H1 (cell line): ENCODE measurements at regions not wholly inside any gene's neighbourhood (a gene's known extent, or its start where the extent isn't known, plus 50 kb on each side); places are given as distances from the start of the nearest gene placed in this dataset.

Source experiments
- CTCF ChIA-PET: fragments of 300-600 bp; sonication (Branson Sonifier 250); formaldehyde crosslinking; loops from one replicate; lab custom pipeline; 2021; ENCODE audit not compliant: partially characterized antibody; lab: Charles Lee
- POLR2A ChIA-PET: fragments of 300-600 bp; sonication (Branson Sonifier 250); formaldehyde crosslinking; loops from one replicate; lab custom pipeline; 2021; ENCODE audit warnings: inconsistent platforms; ENCODE audit not compliant: partially characterized antibody; lab: Charles Lee
- DNase-seq, 2 experiments: peaks; one replicate each; pipeline versions ENCODE4 v3.0.0 to v3.0.0-alpha.2; 2010 to 2022; ENCODE audit warnings: low spot score in 2 of 2, low read depth in 1 of 2, mixed read lengths in 1 of 2
- FAIRE-seq: peaks from 2 replicates; lab custom pipeline; 2011; peaks lifted over from hg19 to GRCh38; lab: Jason Lieb, UNC
- H2AFZ ChIP-seq: 2 replicates; pipeline ENCODE4 v1.8.1; 2012; ENCODE audit warnings: low read length, inconsistent platforms
- H2AK5ac ChIP-seq: 2 replicates; pipeline ENCODE4 v1.6.1; 2013; ENCODE audit warnings: low read depth, low read length
- H2BK120ac ChIP-seq: replicated peaks from 2 replicates; pipeline ENCODE3; 2013; ENCODE audit warnings: low read depth, low read length, inconsistent platforms
- H2BK12ac ChIP-seq: 2 replicates; pipeline ENCODE4 v1.6.1; 2013; ENCODE audit warnings: low read depth, low read length
- H2BK15ac ChIP-seq: 2 replicates; pipeline ENCODE4 v1.6.1; 2013; ENCODE audit warnings: low read length
- H2BK20ac ChIP-seq: 2 replicates; pipeline ENCODE4 v1.6.1; 2013; ENCODE audit warnings: low read length
- H2BK5ac ChIP-seq: 2 replicates; pipeline ENCODE4 v1.6.1; 2013; ENCODE audit warnings: low read depth, low read length
- H3K14ac ChIP-seq: 2 replicates; pipeline ENCODE4 v1.6.1; 2013; ENCODE audit warnings: inconsistent platforms; ENCODE audit not compliant: insufficient read length
- H3K18ac ChIP-seq: 2 replicates; pipeline ENCODE4 v1.6.1; 2013; ENCODE audit warnings: low read length; ENCODE audit errors: extremely low read depth
- H3K23ac ChIP-seq: 2 replicates; pipeline ENCODE4 v1.6.1; 2013; ENCODE audit warnings: inconsistent platforms; ENCODE audit not compliant: insufficient read length
- H3K23me2 ChIP-seq: 2 replicates; pipeline ENCODE4 v1.6.1; 2013; ENCODE audit warnings: low read depth, low read length
- H3K27ac ChIP-seq: 2 replicates; pipeline ENCODE4 v1.6.1; 2011; ENCODE audit warnings: low read depth, low read length, inconsistent platforms
- H3K27me3 ChIP-seq, 4 experiments: replicated peaks in 1 of 4; 1 replicate in 1 of 4; 2 replicates in 3 of 4; pipeline versions ENCODE4 v1.6.1 to v1.8.1; 2011 to 2013; ENCODE audit warnings: low read length in 3 of 4, mild to moderate bottlenecking in 3 of 4, inconsistent platforms in 2 of 4, mixed read lengths in 2 of 4, moderate library complexity in 1 of 4; ENCODE audit not compliant: control insufficient read depth in 3 of 4, insufficient read depth in 3 of 4; ENCODE audit errors: extremely low read depth in 1 of 4
- H3K36me3 ChIP-seq, 4 experiments: 2 replicates each; pipeline versions ENCODE4 v1.6.1 to v1.8.1; 2011 to 2013; ENCODE audit warnings: mild to moderate bottlenecking in 4 of 4, low read length in 3 of 4, moderate library complexity in 2 of 4, control low read depth in 1 of 4, inconsistent platforms in 1 of 4; ENCODE audit not compliant: insufficient read depth in 4 of 4, control insufficient read depth in 2 of 4
- H3K4ac ChIP-seq: replicated peaks from 2 replicates; pipeline ENCODE3; 2013; ENCODE audit warnings: low read length, low read depth, mixed read lengths, inconsistent platforms; ENCODE audit not compliant: insufficient read length
- H3K4me1 ChIP-seq, 4 experiments: replicated peaks in 1 of 4; 1 replicate in 1 of 4; 2 replicates in 3 of 4; pipeline versions ENCODE4 v1.6.1 to v1.8.1; 2011 to 2013; ENCODE audit warnings: low read length in 3 of 4, inconsistent platforms in 2 of 4, mixed read lengths in 1 of 4; ENCODE audit not compliant: insufficient read depth in 4 of 4, control insufficient read depth in 3 of 4
- H3K4me2 ChIP-seq, 2 experiments: 2 replicates each; pipeline versions ENCODE4 v1.6.1 to v1.8.1; 2011 to 2013; ENCODE audit warnings: low read depth in 2 of 2, low read length in 2 of 2, control low read depth in 1 of 2, inconsistent platforms in 1 of 2, mild to moderate bottlenecking in 1 of 2; ENCODE audit not compliant: insufficient read depth in 1 of 2
- H3K4me3 ChIP-seq, 4 experiments: fragments of 200-600, 300-600 bp in 1 of 4; sonication (generic), shearing (Covaris generic), sonication (Bioruptor Twin) in 1 of 4; 2 replicates each; pipeline versions ENCODE4 v1.5.1 to v1.8.1; 2011 to 2016; ENCODE audit warnings: low read length in 4 of 4, low read depth in 3 of 4, control low read depth in 2 of 4, inconsistent platforms in 2 of 4, mild to moderate bottlenecking in 2 of 4, mixed read lengths in 1 of 4, moderate library complexity in 1 of 4; ENCODE audit not compliant: insufficient read depth in 2 of 4; ENCODE audit errors: extremely low read depth in 1 of 4
- H3K56ac ChIP-seq: replicated peaks from 2 replicates; pipeline ENCODE3; 2013; ENCODE audit warnings: low read depth, mild to moderate bottlenecking, mixed read lengths, low read length, inconsistent platforms; ENCODE audit not compliant: insufficient read length
- H3K79me1 ChIP-seq: 2 replicates; pipeline ENCODE4 v1.6.1; 2013; ENCODE audit warnings: low read depth, low read length, control low read depth
- H3K79me2 ChIP-seq, 2 experiments: 2 replicates each; pipeline versions ENCODE4 v1.6.1 to v1.8.1; 2012 to 2013; ENCODE audit warnings: low read length in 2 of 2, mild to moderate bottlenecking in 2 of 2, inconsistent platforms in 1 of 2; ENCODE audit not compliant: insufficient read depth in 2 of 2, control insufficient read depth in 1 of 2
- H3K9ac ChIP-seq, 4 experiments: replicated peaks in 1 of 4; 1 replicate in 1 of 4; 2 replicates in 3 of 4; pipeline versions ENCODE4 v1.6.1 to v1.8.1; 2011 to 2013; ENCODE audit warnings: low read depth in 3 of 4, low read length in 3 of 4, control low read depth in 2 of 4, mild to moderate bottlenecking in 2 of 4, moderate library complexity in 2 of 4, inconsistent platforms in 1 of 4; ENCODE audit errors: extremely low read depth in 1 of 4
- H3K9me3 ChIP-seq, 2 experiments: 2 replicates each; pipeline versions ENCODE4 v1.6.1 to v1.8.1; 2012 to 2013; ENCODE audit warnings: mild to moderate bottlenecking in 2 of 2, moderate library complexity in 2 of 2, control low read depth in 1 of 2, inconsistent platforms in 1 of 2, low read depth in 1 of 2, low read length in 1 of 2, mixed read lengths in 1 of 2; ENCODE audit not compliant: insufficient read depth in 2 of 2
- H4K20me1 ChIP-seq, 2 experiments: replicated peaks in 1 of 2; 2 replicates each; pipeline versions ENCODE3 to v1.8.1; 2011 to 2013; ENCODE audit warnings: inconsistent platforms in 2 of 2, low read length in 2 of 2, mild to moderate bottlenecking in 1 of 2; ENCODE audit not compliant: insufficient read depth in 2 of 2, control insufficient read depth in 1 of 2
- H4K5ac ChIP-seq: 2 replicates; pipeline ENCODE4 v1.6.1; 2013; ENCODE audit warnings: low read length, low read depth, mixed read lengths, inconsistent platforms; ENCODE audit not compliant: insufficient read length
- H4K8ac ChIP-seq: 2 replicates; pipeline ENCODE4 v1.8.0; 2013; ENCODE audit warnings: mild to moderate bottlenecking, moderate library complexity, low read length, inconsistent platforms; ENCODE audit not compliant: insufficient read depth; ENCODE audit errors: extremely low read depth
- H4K91ac ChIP-seq: replicated peaks from 2 replicates; pipeline ENCODE3; 2013; ENCODE audit warnings: low read length, mixed read lengths, inconsistent platforms; ENCODE audit not compliant: insufficient read length
- BRCA1 ChIP-seq: IDR thresholded peaks from 2 replicates; pipeline ENCODE4 v1.6.1; 2012; ENCODE audit warnings: low read depth, low read length, improper control_type of control experiment
- EP300 ChIP-seq, 2 experiments: IDR thresholded peaks; 1 replicate in 1 of 2; 2 replicates in 1 of 2; pipeline ENCODE4 v1.6.1; 2011 to 2012; ENCODE audit warnings: low read depth in 2 of 2, low read length in 2 of 2, mild to moderate bottlenecking in 2 of 2, borderline replicate concordance in 1 of 2, inconsistent platforms in 1 of 2, moderate library complexity in 1 of 2
- GABPA ChIP-seq: IDR thresholded peaks from 2 replicates; pipeline ENCODE4 v1.6.1; 2011; ENCODE audit warnings: mild to moderate bottlenecking, low read length, moderate library complexity, borderline replicate concordance; ENCODE audit not compliant: insufficient read depth
- HDAC2 ChIP-seq, 2 experiments: fragments of 300-600 bp in 1 of 2; sonication (generic) in 1 of 2; IDR thresholded peaks; 2 replicates each; pipeline ENCODE4 v1.6.1; 2011 to 2012; ENCODE audit warnings: low read depth in 2 of 2, low read length in 2 of 2, mild to moderate bottlenecking in 2 of 2, moderate library complexity in 2 of 2, borderline replicate concordance in 1 of 2, inconsistent platforms in 1 of 2
- HDAC6 ChIP-seq: IDR thresholded peaks from one replicate; pipeline ENCODE4 v1.7.1; 2012; ENCODE audit warnings: low read depth, mild to moderate bottlenecking, inconsistent platforms, low read length, moderate library complexity
- POLR2AphosphoS5 ChIP-seq: IDR thresholded peaks from 2 replicates; pipeline ENCODE4 v1.6.1; 2011; ENCODE audit warnings: low read depth, low read length
- SAP30 ChIP-seq: fragments of 300-600 bp; sonication (generic); IDR thresholded peaks from 2 replicates; pipeline ENCODE4 v1.7.1; 2012; ENCODE audit warnings: low read length, moderate library complexity, mild to moderate bottlenecking, inconsistent platforms; ENCODE audit not compliant: insufficient read depth, insufficient replicate concordance
- SIN3A ChIP-seq, 2 experiments: IDR thresholded peaks in 1 of 2; conservative IDR thresholded peaks in 1 of 2; 2 replicates each; pipeline ENCODE4 v1.6.1; 2011 to 2012; ENCODE audit warnings: low read length in 2 of 2, improper control_type of control experiment in 1 of 2, low read depth in 1 of 2, mild to moderate bottlenecking in 1 of 2
- SP2 ChIP-seq: IDR thresholded peaks from 2 replicates; pipeline ENCODE4 v1.6.1; 2012; ENCODE audit warnings: mild to moderate bottlenecking, low read length, inconsistent platforms
- SRF ChIP-seq: IDR thresholded peaks from 2 replicates; pipeline ENCODE4 v1.6.1; 2011; ENCODE audit warnings: mild to moderate bottlenecking, low read depth, low read length, moderate library complexity
- TEAD4 ChIP-seq: IDR thresholded peaks from 2 replicates; pipeline ENCODE4 v1.6.1; 2012; ENCODE audit warnings: low read depth, low read length, inconsistent platforms, mixed read lengths
- USF2 ChIP-seq: IDR thresholded peaks from 2 replicates; pipeline ENCODE4 v1.6.1; 2011; ENCODE audit warnings: low read length, improper control_type of control experiment
- whole genome bisulfite sequencing, 2 experiments: shearing (Covaris generic) in 1 of 2; methylation state at CpG; one replicate each; pipeline versions ENCODE4 v1.1.6 to v1.1.7; 2013 to 2015; ENCODE audit warnings: low lambda C conversion rate in 2 of 2, mixed read lengths in 2 of 2, inconsistent platforms in 1 of 2, low coverage in 1 of 2, missing lambda C conversion rate in 1 of 2; ENCODE audit not compliant: insufficient replicate concordance in 2 of 2, insufficient coverage in 1 of 2, insufficient read length in 1 of 2; ENCODE audit errors: extremely low coverage in 1 of 2, missing lambda C conversion rate in 1 of 2; 5-methylcytosine and 5-hydroxymethylcytosine counted together

DNA sequence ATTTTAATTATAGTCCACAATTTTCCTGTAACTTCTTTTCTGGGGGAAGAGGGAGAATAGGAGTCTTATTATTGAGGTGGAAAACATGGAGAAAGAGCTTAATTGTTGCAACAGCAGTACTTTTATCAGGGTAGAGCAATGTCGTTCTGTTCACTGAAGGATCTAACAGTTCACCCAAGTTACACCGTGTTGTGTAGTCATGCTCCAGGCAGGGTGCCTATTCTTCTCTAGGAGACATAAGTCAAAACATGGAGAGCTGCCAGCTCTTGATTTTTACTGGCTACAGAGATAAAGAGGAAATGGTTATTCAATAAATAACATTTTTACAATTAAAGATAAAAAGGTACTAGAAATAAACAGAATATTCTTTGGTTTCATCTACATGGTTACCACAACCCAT is 594.3 kb upstream of the NETO1 start:
- TF ChIP-seq HDAC2 (IDR thresholded peaks at IDR 0.05; ENCODE audit: borderline replicate concordance in 1 of 2, low read depth in 2 of 2, low read length in 2 of 2) (no peak), SRF (no peak), BRCA1 (no peak), POLR2AphosphoS5 (no peak), SIN3A (conservative IDR thresholded peaks at IDR 0.05 in 1 of 2, IDR thresholded peaks at IDR 0.05 in 1 of 2; ENCODE audit: low read depth in 1 of 2, low read length in 2 of 2) (no peak), GABPA (no peak), TEAD4 (no peak), HDAC6 (no peak), SAP30 (no peak), USF2 (no peak), SP2 (no peak), EP300 (IDR thresholded peaks at IDR 0.05; ENCODE audit: borderline replicate concordance in 1 of 2, low read depth in 2 of 2, low read length in 2 of 2) (no peak)
- DNase-seq: no peak

More for the DNA sequence above, 594.3 kb upstream of the NETO1 start:
- POLR2A ChIA-PET: no interaction called here
- Histone ChIP-seq H2BK5ac (no peak overlapping the region), H2BK20ac (no peak overlapping the region), H3K4me2 (no peak overlapping the region), H2BK15ac (no peak overlapping the region), H2BK120ac (no peak overlapping the region), H3K56ac (no peak overlapping the region), H3K4me3 (no peak overlapping the region), H4K91ac (no peak overlapping the region), H3K4me1 (no peaks in the 10 kb centered on the region), H3K9ac (no peak overlapping the region), H4K5ac (no peak overlapping the region), H3K23ac (no peak overlapping the region), H2AFZ (no peak overlapping the region), H3K23me2 (no peaks in the 10 kb centered on the region), H3K27ac (no peak overlapping the region), H3K18ac (no peak overlapping the region), H3K27me3 (no peaks in the 10 kb centered on the region), H3K4ac (no peak overlapping the region), H3K79me1 (no peaks in the 10 kb centered on the region), H4K20me1 (no peaks in the 10 kb centered on the region), H4K8ac (no peak overlapping the region), H2AK5ac (no peak overlapping the region), H2BK12ac (no peak overlapping the region), H3K9me3 (no peaks in the 10 kb centered on the region), H3K79me2 (no peaks in the 10 kb centered on the region), H3K14ac (no peak overlapping the region), H3K36me3 (no peaks in the 10 kb centered on the region; a peak in 1 of 8 replicates)
- CTCF ChIA-PET: interaction anchor here (0.8 kb wide), 1 partner anchor 8 kb away, joined by 3 read pairs; no protein-coding TSS in a partner anchor
- FAIRE-seq: no peak
- 89% methylated on average over 2 of the region's 2 CpGs; no CpG with 5 or more reads in 1 of the 2 experiments for WGBS, 2 experiments
